HCT116 (cell line): ENCODE measurements at regions not wholly inside any gene's neighbourhood (a gene's known extent, or its start where the extent isn't known, plus 50 kb on each side); places are given as distances from the start of the nearest gene placed in this dataset.
"Not testable (repeated sequence)": the region's sequence is repeated elsewhere in the genome, so short reads cannot be mapped to it uniquely, and the experiment has no call there.

Experiments
- ATAC-seq: fragments of 200-7000 bp; cut with Tn5 transposase; 2 replicates; pipeline ENCODE4 v1.9.1; 2020; ENCODE audit warnings: mild to moderate bottlenecking, moderate library complexity
- BruUV-seq: library from RNA; stranded (reverse); fragments of 400-500 nt; replicated peaks from 2 replicates; lab custom pipeline; 2021; lab: Mats Ljungman, UMichigan
- CTCF ChIA-PET: fragments of 300-600 bp; sonication (Branson Sonifier 250); formaldehyde crosslinking; loops from one replicate; lab custom pipeline; 2021; ENCODE audit warnings: antibody characterized with exemption; lab: Charles Lee
- POLR2A ChIA-PET: fragments of 300-600, 350-600 bp; sonication (Branson Sonifier 250); formaldehyde crosslinking; loops from one replicate; lab custom pipeline; 2021; ENCODE audit warnings: antibody characterized with exemption; lab: Charles Lee
- RAD21 ChIA-PET, 2 experiments: fragments of 300-600 bp; sonication (Branson Sonifier 250); formaldehyde crosslinking; loops; one replicate each; lab custom pipeline; 2023; ENCODE audit warnings: low total read pairs in 2 of 2; ENCODE audit not compliant: uncharacterized antibody in 2 of 2, unreplicated experiment in 2 of 2, low non-redundant PET in 1 of 2; lab: Charles Lee
- DNase-seq: peaks from one replicate; pipeline ENCODE4 v3.0.0-alpha.2; 2010; ENCODE audit warnings: low read depth, low spot score
- H2AFZ ChIP-seq: fragments of 200-600 bp; shearing (Covaris generic), sonication (generic); 2 replicates; pipeline ENCODE4 v1.6.1; 2017; ENCODE audit warnings: low read depth, mixed run types, mixed read lengths, antibody characterized with exemption, low read length; ENCODE audit not compliant: poor library complexity, severe bottlenecking
- H3K27ac ChIP-seq: 2 replicates; pipeline ENCODE4 v1.5.1; 2012; ENCODE audit warnings: low read depth, low read length
- H3K27me3 ChIP-seq: fragments of 200-600 bp; sonication (generic); 2 replicates; pipeline ENCODE4 v1.6.1; 2016; ENCODE audit warnings: mixed run types, low read length, mixed read lengths; ENCODE audit not compliant: insufficient read depth
- H3K36me3 ChIP-seq, 2 experiments: fragments of 200-500 bp in 1 of 2; fragments of 200-600 bp in 1 of 2; sonication (Bioruptor generic) in 1 of 2; sonication (generic) in 1 of 2; 2 replicates each; pipeline versions ENCODE4 v1.5.1 to v1.6.1; 2014 to 2016; ENCODE audit warnings: low read length in 2 of 2, inconsistent platforms in 1 of 2, mixed read lengths in 1 of 2, mixed run types in 1 of 2; ENCODE audit not compliant: insufficient read depth in 2 of 2, control insufficient read depth in 1 of 2
- H3K4me1 ChIP-seq, 2 experiments: fragments of 200-600 bp in 1 of 2; sonication (generic) in 1 of 2; 2 replicates each; pipeline versions ENCODE4 v1.5.1 to v1.6.1; 2012 to 2017; ENCODE audit warnings: low read length in 2 of 2, inconsistent platforms in 1 of 2, mild to moderate bottlenecking in 1 of 2, mixed read lengths in 1 of 2, mixed run types in 1 of 2, moderate library complexity in 1 of 2; ENCODE audit not compliant: insufficient read depth in 2 of 2, control insufficient read depth in 1 of 2
- H3K4me2 ChIP-seq: fragments of 200-600 bp; sonication (generic); 2 replicates; pipeline ENCODE4 v1.6.1; 2017; ENCODE audit warnings: mixed run types, low read length, mixed read lengths
- H3K4me3 ChIP-seq, 2 experiments: fragments of 200-600 bp in 1 of 2; sonication (generic) in 1 of 2; replicated peaks in 1 of 2; 2 replicates each; pipeline ENCODE4 v1.5.1; 2011 to 2016; ENCODE audit warnings: low read length in 2 of 2, control low read depth in 1 of 2, low read depth in 1 of 2, mild to moderate bottlenecking in 1 of 2, mixed read lengths in 1 of 2, mixed run types in 1 of 2
- H3K79me2 ChIP-seq: fragments of 200-600 bp; sonication (generic); 2 replicates; pipeline ENCODE4 v1.6.1; 2017; ENCODE audit warnings: mild to moderate bottlenecking, mixed run types, low read length, moderate library complexity, mixed read lengths; ENCODE audit not compliant: insufficient read depth
- H3K9ac ChIP-seq: fragments of 200-600 bp; sonication (generic); 2 replicates; pipeline ENCODE4 v1.6.1; 2016; ENCODE audit warnings: low read length, mixed read lengths
- H3K9me2 ChIP-seq: fragments of 200-600 bp; sonication (generic), shearing (Covaris generic); 2 replicates; pipeline ENCODE4 v1.6.1; 2017; ENCODE audit warnings: mixed run types, mild to moderate bottlenecking, moderate library complexity; ENCODE audit not compliant: insufficient read depth
- H3K9me3 ChIP-seq, 2 experiments: fragments of 200-500 bp in 1 of 2; fragments of 200-600 bp in 1 of 2; sonication (Bioruptor generic) in 1 of 2; sonication (generic) in 1 of 2; 2 replicates each; pipeline ENCODE4 v1.6.1; 2014 to 2017; ENCODE audit warnings: low read length in 2 of 2, mixed read lengths in 2 of 2, inconsistent platforms in 1 of 2, low read depth in 1 of 2, mild to moderate bottlenecking in 1 of 2, mixed run types in 1 of 2, moderate library complexity in 1 of 2; ENCODE audit not compliant: control insufficient read depth in 1 of 2, insufficient read depth in 1 of 2
- H4K20me1 ChIP-seq: fragments of 200-600 bp; sonication (generic), shearing (Covaris generic); 2 replicates; pipeline ENCODE4 v1.6.1; 2017; ENCODE audit warnings: mixed run types, mild to moderate bottlenecking, moderate library complexity; ENCODE audit not compliant: insufficient read depth
- ATF3 ChIP-seq: IDR thresholded peaks from 2 replicates; pipeline ENCODE4 v1.6.1; 2012
- CEBPB ChIP-seq: IDR thresholded peaks from 2 replicates; pipeline ENCODE4 v1.6.1; 2012; ENCODE audit warnings: low read depth
- CTCF ChIP-seq, 3 experiments: fragments of 200-600 bp in 1 of 3; sonication (generic) in 1 of 3; IDR thresholded peaks in 2 of 3; conservative IDR thresholded peaks in 1 of 3; 2 replicates each; pipeline ENCODE4 v1.5.1; 2012 to 2017; ENCODE audit warnings: low read depth in 2 of 3, low read length in 2 of 3, antibody characterized with exemption in 1 of 3, borderline replicate concordance in 1 of 3, control low read depth in 1 of 3, mild to moderate bottlenecking in 1 of 3, mixed read lengths in 1 of 3, mixed run types in 1 of 3, moderate library complexity in 1 of 3; ENCODE audit not compliant: insufficient read depth in 1 of 3
- REST ChIP-seq: IDR thresholded peaks from 2 replicates; pipeline ENCODE4 v1.6.1; 2012; ENCODE audit warnings: low read depth
- SRF ChIP-seq: IDR thresholded peaks from 2 replicates; pipeline ENCODE4 v1.6.1; 2012; ENCODE audit warnings: low read depth
- YY1 ChIP-seq: IDR thresholded peaks from 2 replicates; pipeline ENCODE4 v1.6.1; 2011; ENCODE audit warnings: low read length, low read depth, moderate library complexity, mild to moderate bottlenecking; ENCODE audit not compliant: insufficient replicate concordance; ENCODE audit errors: extremely low read depth
- ZBTB33 ChIP-seq: IDR thresholded peaks from 2 replicates; pipeline ENCODE4 v1.6.1; 2011; ENCODE audit warnings: mild to moderate bottlenecking, low read length, moderate library complexity; ENCODE audit not compliant: insufficient replicate concordance; ENCODE audit errors: extremely low read depth
- intact Hi-C: fragments of 100-400 bp; cut with micrococcal nuclease; formaldehyde crosslinking; loops from 2 replicates; pipeline ENCODE4 v1.10.0; 2022

DNA sequence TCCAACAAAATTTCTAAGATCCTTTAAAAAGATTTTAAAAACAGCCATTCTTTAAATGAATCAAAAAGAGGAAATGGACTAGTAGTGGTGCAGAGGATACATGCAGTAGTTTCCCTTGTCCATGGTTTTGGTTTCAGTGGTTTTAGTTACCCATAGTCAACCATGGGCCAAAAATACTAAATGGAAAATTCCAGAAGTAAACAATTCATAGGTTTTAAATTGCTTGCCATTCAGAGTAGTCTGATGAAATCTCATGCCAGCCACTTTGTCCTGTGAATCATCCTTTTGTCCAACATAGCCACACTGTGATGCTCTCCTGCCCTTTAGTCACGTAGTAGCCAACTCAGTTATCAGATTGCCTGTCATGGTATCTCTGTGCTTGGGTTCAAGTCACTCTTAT is 286.1 kb downstream of the ANXA1 start (continued):
- no peak for TF ChIP-seq ZBTB33
- no peak for TF ChIP-seq ATF3
- no peak for TF ChIP-seq SRF
- TF ChIP-seq YY1, result no peak
- TF ChIP-seq CEBPB, result no peak

GRCh38 chr9:73439839-73440238 is 288.2 kb downstream of the ANXA1 start:
- H3K79me2 ChIP-seq, RAD21 ChIA-PET, H3K27me3 ChIP-seq, H3K27ac ChIP-seq, H3K4me3 ChIP-seq, CTCF ChIA-PET, POLR2A ChIA-PET, H3K4me1 ChIP-seq, H2AFZ ChIP-seq, DNase-seq, H3K4me2 ChIP-seq, H4K20me1 ChIP-seq, intact Hi-C loops, H3K36me3 ChIP-seq, BruUV-seq, ATAC-seq, H3K9me2 ChIP-seq, H3K9me3 ChIP-seq, H3K9ac ChIP-seq: not testable (repeated sequence)

- H3K4me2 ChIP-seq, result no peak overlapping the region
- no TSS peak for BruUV-seq
- no peak overlapping the region for H2AFZ ChIP-seq
- intact Hi-C loops, result no loop called here
- peaks cover 7% of the 10 kb centered on the region for H3K27me3 ChIP-seq
- H3K4me3 ChIP-seq, result no peak overlapping the region
- POLR2A ChIA-PET, result no interaction called here
- H3K27ac ChIP-seq, result no peak overlapping the region
- DNase-seq (no peak), ATAC-seq (no peak)
- no peaks in the 10 kb centered on the region for H3K4me1 ChIP-seq
- no peak overlapping the region for H3K9ac ChIP-seq
- RAD21 ChIA-PET, result no interaction called here
- no peaks in the 10 kb centered on the region for H3K9me2 ChIP-seq
- H4K20me1 ChIP-seq, result no peaks in the 10 kb centered on the region
- no peaks in the 10 kb centered on the region for H3K36me3 ChIP-seq
- no peaks in the 10 kb centered on the region for H3K9me3 ChIP-seq
- no peaks in the 10 kb centered on the region for H3K79me2 ChIP-seq
- CTCF ChIA-PET, result no interaction called here
- TF ChIP-seq CTCF (IDR thresholded peaks at IDR 0.05 in 2 of 3, conservative IDR thresholded peaks at IDR 0.05 in 1 of 3; ENCODE audit: borderline replicate concordance in 1 of 3, insufficient read depth in 1 of 3, low read depth in 2 of 3, low read length in 2 of 3), result no peak
- no peak for TF ChIP-seq REST
Observed at GRCh38 chr9:73441223-73441622, 289.6 kb downstream of the ANXA1 start.
